Bronchial epithelial cell (primary cell): ENCODE measurements at regions not wholly inside any gene's neighbourhood (a gene's known extent, or its start where the extent isn't known, plus 50 kb on each side); places are given as distances from the start of the nearest gene placed in this dataset.

ENCODE experiments used
- DNase-seq: peaks from one replicate; pipeline ENCODE4 v3.0.0-alpha.2; 2010; ENCODE audit warnings: low read depth
- FAIRE-seq: peaks from 2 replicates; lab custom pipeline; 2011; peaks lifted over from hg19 to GRCh38; lab: Jason Lieb, UNC
- H3K27me3 ChIP-seq: 2 replicates; pipeline ENCODE4 v1.5.1; 2011; ENCODE audit warnings: low read length; ENCODE audit not compliant: control insufficient read depth, insufficient read depth
- H3K36me3 ChIP-seq: 2 replicates; pipeline ENCODE4 v1.5.1; 2011; ENCODE audit warnings: low read length; ENCODE audit not compliant: control insufficient read depth, insufficient read depth
- H3K4me3 ChIP-seq: 2 replicates; pipeline ENCODE4 v1.5.1; 2011; ENCODE audit warnings: mild to moderate bottlenecking, low read depth, low read length, control low read depth
- CTCF ChIP-seq: IDR thresholded peaks from 2 replicates; pipeline ENCODE4 v1.5.1; 2011; ENCODE audit warnings: mild to moderate bottlenecking, moderate library complexity, low read length, control low read depth, inconsistent platforms; ENCODE audit not compliant: insufficient read depth, severe bottlenecking

- H3K27me3 ChIP-seq, result no peaks in the 10 kb centered on the region
- FAIRE-seq, result no peak
- TF ChIP-seq CTCF, result no peak
- H3K4me3 ChIP-seq, result no peak overlapping the region
- no peaks in the 10 kb centered on the region for H3K36me3 ChIP-seq
- DNase-seq, result no peak
Measured at GRCh38 chr17:79286440-79286839, 211.8 kb downstream of the ENGASE start.

- FAIRE-seq, result peak; percentile 55
- no peaks in the 10 kb centered on the region for H3K27me3 ChIP-seq
- H3K36me3 ChIP-seq, result no peaks in the 10 kb centered on the region
- DNase-seq, result no peak
- H3K4me3 ChIP-seq, result no peak overlapping the region
- TF ChIP-seq CTCF, result no peak
Measured at GRCh38 chr17:79285973-79286372, 211.3 kb downstream of the ENGASE start.

GRCh38 chr17:79282294-79282693 lies 207.7 kb downstream of the ENGASE start:
- Histone ChIP-seq H3K27me3 (no peaks in the 10 kb centered on the region), H3K36me3 (no peaks in the 10 kb centered on the region), H3K4me3 (no peak overlapping the region)
- DNase-seq (no peak), FAIRE-seq (no peak)
- TF ChIP-seq CTCF, result no peak

- Histone ChIP-seq H3K36me3 (no peaks in the 10 kb centered on the region), H3K4me3 (no peak overlapping the region), H3K27me3 (no peaks in the 10 kb centered on the region)
- no peak for TF ChIP-seq CTCF
- DNase-seq (no peak), FAIRE-seq (no peak)
Measured at GRCh38 chr17:79281803-79282202, 207.2 kb downstream of the ENGASE start.

GRCh38 chr17:79280866-79281572 lies 206.4 kb downstream of the ENGASE start:
- TF ChIP-seq CTCF, result no peak
- DNase-seq, result no peak
- no peaks in the 10 kb centered on the region for H3K27me3 ChIP-seq
- H3K36me3 ChIP-seq, result no peaks in the 10 kb centered on the region
- FAIRE-seq, result peak; percentile 86
- no peak overlapping the region for H3K4me3 ChIP-seq

- no peaks in the 10 kb centered on the region for H3K27me3 ChIP-seq
- no peak for DNase-seq
- FAIRE-seq, result peak; percentile 93
- H3K4me3 ChIP-seq, result no peak overlapping the region
- H3K36me3 ChIP-seq, result no peaks in the 10 kb centered on the region
- TF ChIP-seq CTCF, result no peak
Measured at GRCh38 chr17:79280010-79280409, 205.4 kb downstream of the ENGASE start.
